HCT116 (cell line): ENCODE measurements at regions not wholly inside any gene's neighbourhood (a gene's known extent, or its start where the extent isn't known, plus 50 kb on each side); places are given as distances from the start of the nearest gene placed in this dataset.

Source experiments
- ATAC-seq: fragments of 200-7000 bp; cut with Tn5 transposase; 2 replicates; pipeline ENCODE4 v1.9.1; 2020; ENCODE audit warnings: mild to moderate bottlenecking, moderate library complexity
- BruUV-seq: library from RNA; stranded (reverse); fragments of 400-500 nt; replicated peaks from 2 replicates; lab custom pipeline; 2021; lab: Mats Ljungman, UMichigan
- CTCF ChIA-PET: fragments of 300-600 bp; sonication (Branson Sonifier 250); formaldehyde crosslinking; loops from one replicate; lab custom pipeline; 2021; ENCODE audit warnings: antibody characterized with exemption; lab: Charles Lee
- POLR2A ChIA-PET: fragments of 300-600, 350-600 bp; sonication (Branson Sonifier 250); formaldehyde crosslinking; loops from one replicate; lab custom pipeline; 2021; ENCODE audit warnings: antibody characterized with exemption; lab: Charles Lee
- RAD21 ChIA-PET, 2 experiments: fragments of 300-600 bp; sonication (Branson Sonifier 250); formaldehyde crosslinking; loops; one replicate each; lab custom pipeline; 2023; ENCODE audit warnings: low total read pairs in 2 of 2; ENCODE audit not compliant: uncharacterized antibody in 2 of 2, unreplicated experiment in 2 of 2, low non-redundant PET in 1 of 2; lab: Charles Lee
- DNase-seq: peaks from one replicate; pipeline ENCODE4 v3.0.0-alpha.2; 2010; ENCODE audit warnings: low read depth, low spot score
- H2AFZ ChIP-seq: fragments of 200-600 bp; shearing (Covaris generic), sonication (generic); 2 replicates; pipeline ENCODE4 v1.6.1; 2017; ENCODE audit warnings: low read depth, mixed run types, mixed read lengths, antibody characterized with exemption, low read length; ENCODE audit not compliant: poor library complexity, severe bottlenecking
- H3K27ac ChIP-seq: 2 replicates; pipeline ENCODE4 v1.5.1; 2012; ENCODE audit warnings: low read depth, low read length
- H3K27me3 ChIP-seq: fragments of 200-600 bp; sonication (generic); 2 replicates; pipeline ENCODE4 v1.6.1; 2016; ENCODE audit warnings: mixed run types, low read length, mixed read lengths; ENCODE audit not compliant: insufficient read depth
- H3K36me3 ChIP-seq, 2 experiments: fragments of 200-500 bp in 1 of 2; fragments of 200-600 bp in 1 of 2; sonication (Bioruptor generic) in 1 of 2; sonication (generic) in 1 of 2; 2 replicates each; pipeline versions ENCODE4 v1.5.1 to v1.6.1; 2014 to 2016; ENCODE audit warnings: low read length in 2 of 2, inconsistent platforms in 1 of 2, mixed read lengths in 1 of 2, mixed run types in 1 of 2; ENCODE audit not compliant: insufficient read depth in 2 of 2, control insufficient read depth in 1 of 2
- H3K4me1 ChIP-seq, 2 experiments: fragments of 200-600 bp in 1 of 2; sonication (generic) in 1 of 2; 2 replicates each; pipeline versions ENCODE4 v1.5.1 to v1.6.1; 2012 to 2017; ENCODE audit warnings: low read length in 2 of 2, inconsistent platforms in 1 of 2, mild to moderate bottlenecking in 1 of 2, mixed read lengths in 1 of 2, mixed run types in 1 of 2, moderate library complexity in 1 of 2; ENCODE audit not compliant: insufficient read depth in 2 of 2, control insufficient read depth in 1 of 2
- H3K4me2 ChIP-seq: fragments of 200-600 bp; sonication (generic); 2 replicates; pipeline ENCODE4 v1.6.1; 2017; ENCODE audit warnings: mixed run types, low read length, mixed read lengths
- H3K4me3 ChIP-seq, 2 experiments: fragments of 200-600 bp in 1 of 2; sonication (generic) in 1 of 2; replicated peaks in 1 of 2; 2 replicates each; pipeline ENCODE4 v1.5.1; 2011 to 2016; ENCODE audit warnings: low read length in 2 of 2, control low read depth in 1 of 2, low read depth in 1 of 2, mild to moderate bottlenecking in 1 of 2, mixed read lengths in 1 of 2, mixed run types in 1 of 2
- H3K79me2 ChIP-seq: fragments of 200-600 bp; sonication (generic); 2 replicates; pipeline ENCODE4 v1.6.1; 2017; ENCODE audit warnings: mild to moderate bottlenecking, mixed run types, low read length, moderate library complexity, mixed read lengths; ENCODE audit not compliant: insufficient read depth
- H3K9ac ChIP-seq: fragments of 200-600 bp; sonication (generic); 2 replicates; pipeline ENCODE4 v1.6.1; 2016; ENCODE audit warnings: low read length, mixed read lengths
- H3K9me2 ChIP-seq: fragments of 200-600 bp; sonication (generic), shearing (Covaris generic); 2 replicates; pipeline ENCODE4 v1.6.1; 2017; ENCODE audit warnings: mixed run types, mild to moderate bottlenecking, moderate library complexity; ENCODE audit not compliant: insufficient read depth
- H3K9me3 ChIP-seq, 2 experiments: fragments of 200-500 bp in 1 of 2; fragments of 200-600 bp in 1 of 2; sonication (Bioruptor generic) in 1 of 2; sonication (generic) in 1 of 2; 2 replicates each; pipeline ENCODE4 v1.6.1; 2014 to 2017; ENCODE audit warnings: low read length in 2 of 2, mixed read lengths in 2 of 2, inconsistent platforms in 1 of 2, low read depth in 1 of 2, mild to moderate bottlenecking in 1 of 2, mixed run types in 1 of 2, moderate library complexity in 1 of 2; ENCODE audit not compliant: control insufficient read depth in 1 of 2, insufficient read depth in 1 of 2
- H4K20me1 ChIP-seq: fragments of 200-600 bp; sonication (generic), shearing (Covaris generic); 2 replicates; pipeline ENCODE4 v1.6.1; 2017; ENCODE audit warnings: mixed run types, mild to moderate bottlenecking, moderate library complexity; ENCODE audit not compliant: insufficient read depth
- CBX3 ChIP-seq: IDR thresholded peaks from 2 replicates; pipeline ENCODE4 v1.6.1; 2012; ENCODE audit warnings: low read depth
- CEBPB ChIP-seq: IDR thresholded peaks from 2 replicates; pipeline ENCODE4 v1.6.1; 2012; ENCODE audit warnings: low read depth
- EGR1 ChIP-seq: IDR thresholded peaks from 2 replicates; pipeline ENCODE4 v1.6.1; 2012; ENCODE audit warnings: low read depth
- ELF1 ChIP-seq: IDR thresholded peaks from 2 replicates; pipeline ENCODE4 v1.6.1; 2012; ENCODE audit warnings: low read depth, borderline replicate concordance
- EZH2 ChIP-seq: fragments of 200-600 bp; sonication (generic); IDR thresholded peaks from 2 replicates; pipeline ENCODE4 v1.6.1; 2017; ENCODE audit warnings: antibody characterized with exemption, mixed run types
- FOSL1 ChIP-seq: IDR thresholded peaks from 2 replicates; pipeline ENCODE4 v1.6.1; 2012; ENCODE audit warnings: low read depth
- JUND ChIP-seq: IDR thresholded peaks from 2 replicates; pipeline ENCODE4 v1.6.1; 2012
- POLR2AphosphoS5 ChIP-seq: IDR thresholded peaks from 2 replicates; pipeline ENCODE4 v1.6.1; 2011; ENCODE audit warnings: mild to moderate bottlenecking, low read depth, low read length, moderate library complexity
- TCF7L2 ChIP-seq: IDR thresholded peaks from 2 replicates; pipeline ENCODE4 v1.7.0; 2011; ENCODE audit warnings: borderline replicate concordance, inconsistent platforms; ENCODE audit not compliant: insufficient read depth, insufficient read length; ENCODE audit errors: extremely low read depth
- YY1 ChIP-seq: IDR thresholded peaks from 2 replicates; pipeline ENCODE4 v1.6.1; 2011; ENCODE audit warnings: low read length, low read depth, moderate library complexity, mild to moderate bottlenecking; ENCODE audit not compliant: insufficient replicate concordance; ENCODE audit errors: extremely low read depth
- ZFX ChIP-seq: fragments of 450-650 bp; IDR thresholded peaks from 2 replicates; pipeline ENCODE4 v1.6.1; 2017
- ZNF274 ChIP-seq: fragments of 200-500 bp; sonication (Bioruptor generic); IDR thresholded peaks from 2 replicates; pipeline ENCODE4 v1.6.1; 2014; ENCODE audit warnings: mild to moderate bottlenecking, low read depth, low read length, inconsistent platforms
- intact Hi-C: fragments of 100-400 bp; cut with micrococcal nuclease; formaldehyde crosslinking; loops from 2 replicates; pipeline ENCODE4 v1.10.0; 2022
- TF ChIP-seq, protein P1 (sequence below), 3 experiments: fragments of 200-600 bp in 1 of 3; sonication (generic) in 1 of 3; IDR thresholded peaks in 2 of 3; conservative IDR thresholded peaks in 1 of 3; 2 replicates each; pipeline ENCODE4 v1.5.1; 2012 to 2017; ENCODE audit warnings: low read depth in 2 of 3, low read length in 2 of 3, antibody characterized with exemption in 1 of 3, borderline replicate concordance in 1 of 3, control low read depth in 1 of 3, mild to moderate bottlenecking in 1 of 3, mixed read lengths in 1 of 3, mixed run types in 1 of 3, moderate library complexity in 1 of 3; ENCODE audit not compliant: insufficient read depth in 1 of 3

DNA sequence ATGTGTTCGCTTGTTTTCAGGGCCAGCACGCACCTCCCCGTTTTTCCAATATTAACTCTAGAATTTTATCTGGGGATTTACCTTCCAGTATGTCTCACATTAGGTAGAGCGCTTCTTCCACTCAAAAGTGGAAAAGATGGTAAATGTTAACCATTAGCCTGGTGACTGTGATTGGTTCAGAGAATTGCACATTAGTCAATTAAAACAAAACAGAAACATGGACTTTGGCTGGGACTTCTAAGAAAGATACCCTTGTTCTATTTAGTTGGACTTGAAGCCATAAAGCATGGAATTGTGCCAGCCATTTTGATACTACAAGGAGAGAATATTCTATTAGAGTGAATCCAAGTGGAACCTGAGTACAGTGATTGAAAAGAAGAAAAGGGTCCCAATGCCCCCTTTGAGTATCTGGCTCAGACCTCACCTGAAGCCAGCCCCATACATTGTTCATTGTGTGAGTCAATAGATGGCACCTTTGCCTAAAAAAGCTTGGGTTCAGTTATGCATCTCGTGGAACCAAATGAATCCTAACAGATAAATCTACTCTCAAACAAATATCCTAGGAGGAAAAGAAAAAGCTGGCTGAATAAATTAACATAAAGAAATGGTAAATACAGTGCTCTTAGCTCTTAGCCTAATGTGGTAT lies 354.3 kb downstream of the IRS1 start:
- RAD21 ChIA-PET: no interaction called here
- TF ChIP-seq TCF7L2 (no peak), YY1 (no peak), ELF1 (no peak), CEBPB (no peak), EZH2 (no peak), ZNF274 (no peak), CBX3 (no peak), EGR1 (no peak), POLR2AphosphoS5 (no peak), JUND (no peak), FOSL1 (no peak), ZFX (no peak)
- TF ChIP-seq, protein P1, sequence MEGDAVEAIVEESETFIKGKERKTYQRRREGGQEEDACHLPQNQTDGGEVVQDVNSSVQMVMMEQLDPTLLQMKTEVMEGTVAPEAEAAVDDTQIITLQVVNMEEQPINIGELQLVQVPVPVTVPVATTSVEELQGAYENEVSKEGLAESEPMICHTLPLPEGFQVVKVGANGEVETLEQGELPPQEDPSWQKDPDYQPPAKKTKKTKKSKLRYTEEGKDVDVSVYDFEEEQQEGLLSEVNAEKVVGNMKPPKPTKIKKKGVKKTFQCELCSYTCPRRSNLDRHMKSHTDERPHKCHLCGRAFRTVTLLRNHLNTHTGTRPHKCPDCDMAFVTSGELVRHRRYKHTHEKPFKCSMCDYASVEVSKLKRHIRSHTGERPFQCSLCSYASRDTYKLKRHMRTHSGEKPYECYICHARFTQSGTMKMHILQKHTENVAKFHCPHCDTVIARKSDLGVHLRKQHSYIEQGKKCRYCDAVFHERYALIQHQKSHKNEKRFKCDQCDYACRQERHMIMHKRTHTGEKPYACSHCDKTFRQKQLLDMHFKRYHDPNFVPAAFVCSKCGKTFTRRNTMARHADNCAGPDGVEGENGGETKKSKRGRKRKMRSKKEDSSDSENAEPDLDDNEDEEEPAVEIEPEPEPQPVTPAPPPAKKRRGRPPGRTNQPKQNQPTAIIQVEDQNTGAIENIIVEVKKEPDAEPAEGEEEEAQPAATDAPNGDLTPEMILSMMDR (IDR thresholded peaks at IDR 0.05 in 2 of 3, conservative IDR thresholded peaks at IDR 0.05 in 1 of 3; ENCODE audit: borderline replicate concordance in 1 of 3, insufficient read depth in 1 of 3, low read depth in 2 of 3, low read length in 2 of 3): no peak
- TF ChIP-seq, all 23 proteins: peak for 0
- no peak overlapping the region for H3K4me3 ChIP-seq
- H3K9me3 ChIP-seq: no peaks in the 10 kb centered on the region
- H4K20me1 ChIP-seq: no peaks in the 10 kb centered on the region
- H3K4me2 ChIP-seq: no peak overlapping the region
- H3K79me2 ChIP-seq: no peaks in the 10 kb centered on the region
- no peak overlapping the region for H2AFZ ChIP-seq
- ChIA-PET CTCF (no interaction called here), POLR2A (no interaction called here)
- no TSS peak for BruUV-seq
- H3K9me2 ChIP-seq: no peaks in the 10 kb centered on the region
- H3K36me3 ChIP-seq: no peaks in the 10 kb centered on the region
- intact Hi-C loops: no loop called here
- ATAC-seq (no peak), DNase-seq (no peak)
- no peak overlapping the region for H3K9ac ChIP-seq
- H3K27me3 ChIP-seq: no peaks in the 10 kb centered on the region
- no peak overlapping the region for H3K27ac ChIP-seq
- peaks cover 0 to 24% of the 10 kb centered on the region in 2 experiments; a peak in 1 of 4 replicates for H3K4me1 ChIP-seq
